GM19438 (cell line): ENCODE measurements at regions not wholly inside any gene's neighbourhood (a gene's known extent, or its start where the extent isn't known, plus 50 kb on each side); places are given as distances from the start of the nearest gene placed in this dataset.
"Not testable (repeated sequence)": the region's sequence is repeated elsewhere in the genome, so short reads cannot be mapped to it uniquely, and the experiment has no call there.

Experiments
- ATAC-seq: cut with Tn5 transposase; IDR thresholded peaks from one replicate; pipeline ENCODE4 v1.9.1; 2021; ENCODE audit warnings: low read depth; ENCODE audit not compliant: unreplicated experiment

DNA sequence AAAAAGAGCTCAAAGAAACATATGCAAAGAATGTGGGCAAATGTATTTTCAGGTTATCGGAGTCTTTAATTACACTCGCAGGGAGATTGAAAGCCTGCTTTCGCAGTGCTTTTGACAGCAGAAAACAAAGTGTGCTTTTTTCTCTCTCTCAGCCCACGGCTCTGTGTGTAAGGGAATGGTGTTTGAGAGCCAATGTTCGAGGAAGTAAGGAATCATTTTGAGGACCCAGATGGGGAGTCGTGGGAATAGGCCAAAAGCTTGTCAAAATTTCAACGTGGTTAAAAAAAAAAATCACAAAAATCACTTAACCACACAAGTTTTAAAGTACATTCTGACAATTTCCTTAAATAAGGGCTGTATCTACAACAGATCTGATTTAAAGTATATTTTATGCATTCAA lies 197.1 kb upstream of the IRS2 start:
- no peak for ATAC-seq

DNA sequence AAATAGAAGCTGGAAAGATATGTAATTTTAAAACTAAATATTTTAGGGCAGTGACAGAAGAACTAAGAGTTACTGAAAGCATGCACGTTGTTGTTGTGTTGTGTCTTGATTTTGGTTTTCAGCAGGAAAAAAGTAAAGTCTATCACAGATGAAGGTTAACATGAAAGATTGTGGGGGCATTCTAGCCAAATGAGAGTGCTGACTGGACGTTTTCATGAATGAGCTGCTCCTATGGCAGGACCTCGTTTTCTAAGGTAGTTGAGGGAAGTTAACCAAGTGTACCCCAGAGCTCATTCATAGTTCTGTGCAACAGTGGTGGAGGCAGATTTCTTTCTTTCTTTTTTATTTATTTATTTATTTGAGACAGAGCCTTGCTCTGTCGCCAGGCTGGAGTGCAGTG lies 194.6 kb upstream of the IRS2 start:
- no peak for ATAC-seq

- ATAC-seq = not testable (repeated sequence)
Measured at GRCh38 chr13:109979676-109980075, 193.3 kb upstream of the IRS2 start.

DNA sequence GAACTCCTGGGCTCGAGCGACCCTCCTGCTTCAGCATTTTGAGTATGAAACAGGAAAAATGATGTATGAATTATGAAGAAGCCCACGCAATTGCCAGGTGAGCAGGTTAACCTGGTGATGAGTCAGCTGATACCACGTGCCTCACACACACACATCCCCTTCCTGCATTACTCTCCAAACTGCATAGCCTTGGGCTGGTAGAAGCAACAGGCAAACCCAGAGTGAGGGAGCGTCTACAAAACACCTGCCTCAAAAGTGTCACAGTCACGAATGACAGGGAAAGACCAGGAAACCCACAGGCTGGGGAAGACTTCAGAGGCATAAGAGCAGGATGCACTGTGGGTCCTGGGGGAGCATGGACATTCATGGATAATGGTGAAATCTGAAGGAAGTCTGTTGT lies 192.8 kb upstream of the IRS2 start:
- ATAC-seq = no peak

- no peak for ATAC-seq
Measured at GRCh38 chr13:109977212-109977968, 191.0 kb upstream of the IRS2 start.

DNA sequence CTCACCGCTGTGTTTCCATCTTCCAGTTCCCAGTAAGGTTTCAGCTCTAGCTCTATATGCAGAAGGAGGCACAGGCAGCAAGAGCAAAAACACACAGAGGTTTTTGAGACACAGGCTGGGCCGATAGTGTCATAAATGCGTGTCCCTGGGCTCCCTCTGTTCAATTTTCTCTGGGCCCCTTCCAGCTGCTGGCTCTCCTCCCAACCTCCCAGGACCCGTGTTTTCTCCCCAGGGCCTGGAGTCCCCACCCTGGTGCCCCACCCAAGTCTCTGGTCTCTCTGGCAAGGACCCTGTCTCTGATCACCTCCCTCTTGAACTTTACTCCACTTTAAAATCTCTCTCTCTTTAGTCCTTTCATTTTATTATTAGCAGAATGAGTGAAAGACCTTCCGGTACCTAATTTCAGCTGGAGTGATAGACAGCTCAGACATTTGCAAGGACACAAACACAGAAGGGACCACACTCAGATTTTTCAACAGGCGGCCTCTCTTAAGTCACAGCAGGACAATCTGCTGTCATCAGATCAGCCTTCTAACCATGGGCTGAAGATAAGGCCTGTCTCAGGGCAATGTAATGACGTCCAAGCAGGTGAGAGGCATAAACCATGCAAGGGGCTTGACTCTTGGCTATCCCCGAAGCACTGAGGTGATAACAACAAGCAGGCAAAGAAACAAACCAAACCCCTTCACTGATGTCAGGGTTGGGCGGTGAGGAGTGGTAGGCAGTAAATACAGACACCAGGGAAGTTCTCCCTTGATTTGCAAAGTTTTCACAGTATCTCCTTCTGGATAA lies 190.0 kb upstream of the IRS2 start:
- no peak for ATAC-seq

GRCh38 chr13:109974354-109974753 lies 188.0 kb upstream of the IRS2 start:
- ATAC-seq = no peak

GRCh38 chr13:109973279-109973678 lies 186.9 kb upstream of the IRS2 start:
- ATAC-seq = no peak

DNA sequence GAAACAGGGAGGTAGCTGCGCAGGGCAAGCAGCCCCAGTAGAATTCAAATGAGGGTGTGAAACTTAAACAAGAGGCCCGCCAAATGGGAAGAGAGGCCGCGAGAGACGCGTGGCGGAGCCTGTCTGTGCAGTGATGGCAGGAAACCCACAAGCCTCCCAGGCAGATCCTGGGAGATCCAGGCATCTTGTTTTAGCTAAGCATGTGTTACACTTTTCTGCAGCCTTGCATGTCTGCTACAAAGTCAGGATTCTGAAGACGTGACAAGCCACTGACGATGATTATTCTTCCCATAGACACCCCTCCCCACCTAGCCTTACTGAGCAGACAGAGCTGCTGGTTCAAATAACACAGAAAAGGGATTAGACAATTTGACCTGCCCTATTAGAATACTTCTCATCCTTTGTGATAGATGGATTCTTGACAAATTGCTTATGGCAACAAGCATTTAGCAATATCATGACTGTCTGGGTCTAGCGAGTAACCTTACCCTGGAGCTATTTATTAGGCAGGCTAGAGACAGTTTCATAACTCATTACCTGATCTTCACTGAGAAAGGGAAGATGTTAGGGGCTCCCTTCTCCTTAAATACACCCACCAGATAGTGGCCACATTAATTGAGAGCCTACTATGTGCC lies 185.2 kb upstream of the IRS2 start:
- ATAC-seq = no peak

DNA sequence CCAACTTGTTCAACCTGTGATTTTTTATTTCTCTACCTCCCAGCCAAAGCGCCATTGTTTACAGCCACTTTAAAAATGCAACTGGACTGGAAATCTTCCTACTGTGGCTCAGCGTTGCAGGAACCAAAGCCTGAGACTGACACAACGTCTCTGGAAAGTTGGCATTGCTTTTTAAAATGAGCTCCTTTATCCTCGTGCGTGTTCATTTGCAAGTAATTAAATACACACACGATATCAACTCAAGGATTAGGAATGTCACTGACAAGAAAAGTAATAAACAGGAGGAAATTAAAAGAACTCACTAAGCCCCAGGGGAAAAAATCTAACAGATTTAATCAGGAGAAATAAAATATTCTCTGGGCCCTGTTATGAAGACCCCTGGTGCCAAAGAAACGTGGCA lies 184.6 kb upstream of the IRS2 start:
- no peak for ATAC-seq

DNA sequence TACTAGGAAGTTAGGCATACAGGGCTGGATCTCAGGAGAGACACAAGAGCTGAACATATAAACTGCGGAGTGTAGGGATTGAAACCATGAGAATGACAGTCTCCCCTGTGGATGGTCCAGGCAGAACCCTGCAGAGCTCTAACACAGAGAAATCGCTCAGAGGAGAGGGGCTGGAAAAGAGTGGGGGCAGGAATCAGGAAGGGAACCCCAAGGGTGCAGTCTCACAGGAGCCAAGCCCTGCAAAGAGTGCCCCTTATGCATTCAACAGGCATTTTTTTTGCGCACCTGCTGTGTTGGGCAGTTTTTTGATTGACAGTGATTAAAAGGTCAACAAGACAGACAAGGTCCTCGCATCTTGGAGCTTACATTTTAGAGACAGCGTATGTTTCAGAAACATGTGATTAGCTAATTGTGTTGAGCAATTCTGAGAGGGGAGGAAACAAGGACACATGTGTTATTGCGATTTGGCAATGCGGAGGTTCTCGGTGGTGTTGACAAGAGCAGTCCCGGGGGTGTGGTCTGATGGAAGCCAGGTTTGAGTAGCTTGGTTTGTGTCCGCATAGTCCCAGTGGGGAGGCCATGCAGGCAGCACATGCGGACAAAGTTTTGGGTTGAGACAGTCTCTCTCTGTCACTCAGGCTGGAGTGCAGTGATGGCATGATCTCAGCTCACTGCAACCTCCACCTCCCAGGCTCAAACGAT lies 182.6 kb upstream of the IRS2 start:
- no peak for ATAC-seq

DNA sequence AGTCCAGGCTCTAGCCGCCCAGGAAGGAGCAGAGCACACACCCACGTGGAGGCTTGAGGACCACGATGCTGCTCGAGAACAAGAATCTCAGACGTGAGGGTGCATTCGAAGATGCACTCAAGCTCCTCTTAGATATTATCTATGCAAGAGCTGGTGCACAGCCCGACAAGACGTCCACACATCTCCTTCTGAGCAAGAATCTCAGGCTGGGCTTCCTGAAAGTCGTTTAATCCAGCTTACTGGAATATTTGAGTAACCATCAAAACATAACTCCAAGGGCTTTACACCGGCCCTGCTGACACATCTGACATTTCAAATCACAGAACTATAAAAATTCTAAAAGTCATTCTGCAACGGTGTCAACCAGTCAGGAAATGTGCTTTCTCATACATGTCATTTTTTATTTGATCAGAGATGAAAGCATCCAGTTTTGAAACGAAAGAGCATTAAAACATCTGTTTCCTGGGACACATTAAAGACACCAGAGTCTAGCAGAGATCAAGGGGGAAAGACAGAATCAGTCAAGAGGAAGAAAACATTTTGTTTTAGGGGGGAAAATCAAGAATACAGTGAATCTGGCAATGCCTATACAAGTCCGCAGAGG lies 177.7 kb upstream of the IRS2 start:
- ATAC-seq = no peak

- ATAC-seq = no peak
Measured at GRCh38 chr13:109963384-109963783, 177.0 kb upstream of the IRS2 start.

GRCh38 chr13:109959903-109960302 lies 173.5 kb upstream of the IRS2 start:
- no peak for ATAC-seq

DNA sequence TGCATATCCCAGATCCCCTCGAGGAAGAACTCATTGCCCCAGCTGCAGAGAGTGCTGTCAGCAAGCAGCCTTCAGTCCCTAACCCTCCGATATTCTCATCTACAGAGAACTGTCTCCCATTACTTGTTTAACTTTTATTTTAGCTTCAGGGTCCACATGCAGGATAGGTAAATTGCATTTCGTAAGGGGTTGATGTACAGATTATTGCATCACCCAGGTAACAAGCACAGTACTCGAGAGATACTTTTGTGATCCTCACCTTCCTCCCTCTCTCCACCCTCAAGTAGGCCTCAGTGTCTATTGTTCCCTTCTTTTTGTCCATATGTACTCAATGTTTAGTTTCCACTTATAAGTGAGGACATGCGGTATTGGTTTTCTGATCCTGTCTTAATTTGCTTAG lies 171.5 kb upstream of the IRS2 start:
- no peak for ATAC-seq

DNA sequence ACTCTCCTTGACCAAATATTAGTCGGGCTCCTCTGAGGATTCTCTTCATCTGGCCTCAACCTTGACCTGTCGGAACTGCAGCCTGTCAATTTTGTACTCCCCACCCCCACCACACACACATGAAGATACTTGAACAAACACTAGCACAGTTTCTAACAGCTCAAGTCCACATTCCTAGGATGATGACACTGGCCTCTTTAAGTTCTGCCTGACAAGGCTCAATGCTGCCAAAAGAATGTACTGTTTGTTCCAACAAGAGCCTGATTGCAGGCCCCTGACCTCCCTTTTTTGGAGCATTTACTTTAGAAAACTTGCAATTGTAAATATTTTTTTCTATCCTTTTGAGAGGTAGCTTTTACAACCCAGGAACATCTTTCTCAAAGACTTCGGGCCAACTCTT lies 169.2 kb upstream of the IRS2 start:
- no peak for ATAC-seq

DNA sequence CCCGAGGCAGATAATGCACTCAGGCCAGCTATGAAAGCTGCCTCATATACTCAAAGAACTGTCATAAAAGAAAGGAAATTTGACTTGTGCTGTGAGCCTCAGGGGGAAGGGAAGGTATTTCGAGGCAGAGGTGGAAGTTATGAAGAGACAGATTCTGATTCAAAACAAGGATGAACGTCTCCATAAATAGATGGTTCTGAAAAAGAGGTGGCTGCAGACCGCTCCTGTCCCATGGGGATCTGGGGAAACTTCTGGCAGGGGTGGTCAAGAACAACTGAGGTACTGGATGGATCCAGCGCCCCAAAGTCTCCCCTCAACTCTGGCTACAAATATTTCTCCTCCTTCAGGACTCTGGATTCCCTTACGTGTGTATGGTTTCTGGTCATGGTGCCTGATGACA lies 168.1 kb upstream of the IRS2 start:
- no peak for ATAC-seq

DNA sequence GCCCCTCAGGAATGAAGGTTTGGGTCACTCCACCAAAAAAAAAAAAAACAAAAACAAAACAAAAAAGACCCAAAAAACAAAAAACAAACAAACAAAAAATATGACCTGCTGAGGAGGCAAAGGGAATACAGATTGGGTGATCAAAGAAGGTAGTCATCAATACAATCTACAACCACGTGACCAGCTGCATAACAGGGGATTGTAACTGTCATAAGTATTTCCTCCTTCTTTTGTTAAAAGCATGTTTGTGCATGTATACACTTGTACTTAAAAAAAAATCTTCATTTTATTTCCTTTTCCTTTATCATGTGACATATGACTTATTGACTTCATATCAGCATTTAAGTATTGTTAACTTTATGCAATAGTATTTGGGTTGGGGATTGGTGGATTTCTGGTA lies 165.1 kb upstream of the IRS2 start:
- no peak for ATAC-seq

- no peak for ATAC-seq
Measured at GRCh38 chr13:109949397-109949796, 163.0 kb upstream of the IRS2 start.

DNA sequence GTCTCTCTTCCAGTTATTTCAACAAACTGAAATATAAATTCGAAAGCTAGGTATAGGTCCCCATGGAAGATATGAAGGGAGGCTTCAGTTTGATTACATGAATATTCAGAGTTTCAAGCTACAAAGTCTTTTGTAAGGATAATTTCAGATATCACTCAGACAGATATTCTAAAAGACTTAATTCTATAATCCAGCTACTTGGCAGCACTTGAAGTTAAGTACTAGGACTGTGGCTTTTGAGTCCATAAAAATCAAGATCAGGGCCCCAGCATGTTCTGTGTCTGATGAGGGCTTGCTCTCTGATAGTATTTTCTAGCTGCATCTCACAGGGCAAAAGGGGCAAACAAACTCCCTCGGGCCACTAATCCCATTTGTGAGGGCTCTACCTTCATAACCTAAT lies 160.6 kb upstream of the IRS2 start:
- ATAC-seq = no peak
